H1 (cell line): ENCODE measurements at regions not wholly inside any gene's neighbourhood (a gene's known extent, or its start where the extent isn't known, plus 50 kb on each side); places are given as distances from the start of the nearest gene placed in this dataset.

ENCODE experiments used
- CTCF ChIA-PET: fragments of 300-600 bp; sonication (Branson Sonifier 250); formaldehyde crosslinking; loops from one replicate; lab custom pipeline; 2021; ENCODE audit not compliant: partially characterized antibody; lab: Charles Lee
- POLR2A ChIA-PET: fragments of 300-600 bp; sonication (Branson Sonifier 250); formaldehyde crosslinking; loops from one replicate; lab custom pipeline; 2021; ENCODE audit warnings: inconsistent platforms; ENCODE audit not compliant: partially characterized antibody; lab: Charles Lee
- DNase-seq, 2 experiments: peaks; one replicate each; pipeline versions ENCODE4 v3.0.0 to v3.0.0-alpha.2; 2010 to 2022; ENCODE audit warnings: low spot score in 2 of 2, low read depth in 1 of 2, mixed read lengths in 1 of 2
- FAIRE-seq: peaks from 2 replicates; lab custom pipeline; 2011; peaks lifted over from hg19 to GRCh38; lab: Jason Lieb, UNC
- H2AFZ ChIP-seq: 2 replicates; pipeline ENCODE4 v1.8.1; 2012; ENCODE audit warnings: low read length, inconsistent platforms
- H2AK5ac ChIP-seq: 2 replicates; pipeline ENCODE4 v1.6.1; 2013; ENCODE audit warnings: low read depth, low read length
- H2BK120ac ChIP-seq: replicated peaks from 2 replicates; pipeline ENCODE3; 2013; ENCODE audit warnings: low read depth, low read length, inconsistent platforms
- H2BK12ac ChIP-seq: 2 replicates; pipeline ENCODE4 v1.6.1; 2013; ENCODE audit warnings: low read depth, low read length
- H2BK15ac ChIP-seq: 2 replicates; pipeline ENCODE4 v1.6.1; 2013; ENCODE audit warnings: low read length
- H2BK20ac ChIP-seq: 2 replicates; pipeline ENCODE4 v1.6.1; 2013; ENCODE audit warnings: low read length
- H2BK5ac ChIP-seq: 2 replicates; pipeline ENCODE4 v1.6.1; 2013; ENCODE audit warnings: low read depth, low read length
- H3K14ac ChIP-seq: 2 replicates; pipeline ENCODE4 v1.6.1; 2013; ENCODE audit warnings: inconsistent platforms; ENCODE audit not compliant: insufficient read length
- H3K18ac ChIP-seq: 2 replicates; pipeline ENCODE4 v1.6.1; 2013; ENCODE audit warnings: low read length; ENCODE audit errors: extremely low read depth
- H3K23ac ChIP-seq: 2 replicates; pipeline ENCODE4 v1.6.1; 2013; ENCODE audit warnings: inconsistent platforms; ENCODE audit not compliant: insufficient read length
- H3K23me2 ChIP-seq: 2 replicates; pipeline ENCODE4 v1.6.1; 2013; ENCODE audit warnings: low read depth, low read length
- H3K27ac ChIP-seq: 2 replicates; pipeline ENCODE4 v1.6.1; 2011; ENCODE audit warnings: low read depth, low read length, inconsistent platforms
- H3K27me3 ChIP-seq, 4 experiments: replicated peaks in 1 of 4; 1 replicate in 1 of 4; 2 replicates in 3 of 4; pipeline versions ENCODE4 v1.6.1 to v1.8.1; 2011 to 2013; ENCODE audit warnings: low read length in 3 of 4, mild to moderate bottlenecking in 3 of 4, inconsistent platforms in 2 of 4, mixed read lengths in 2 of 4, moderate library complexity in 1 of 4; ENCODE audit not compliant: control insufficient read depth in 3 of 4, insufficient read depth in 3 of 4; ENCODE audit errors: extremely low read depth in 1 of 4
- H3K36me3 ChIP-seq, 4 experiments: 2 replicates each; pipeline versions ENCODE4 v1.6.1 to v1.8.1; 2011 to 2013; ENCODE audit warnings: mild to moderate bottlenecking in 4 of 4, low read length in 3 of 4, moderate library complexity in 2 of 4, control low read depth in 1 of 4, inconsistent platforms in 1 of 4; ENCODE audit not compliant: insufficient read depth in 4 of 4, control insufficient read depth in 2 of 4
- H3K4ac ChIP-seq: replicated peaks from 2 replicates; pipeline ENCODE3; 2013; ENCODE audit warnings: low read length, low read depth, mixed read lengths, inconsistent platforms; ENCODE audit not compliant: insufficient read length
- H3K4me1 ChIP-seq, 4 experiments: replicated peaks in 1 of 4; 1 replicate in 1 of 4; 2 replicates in 3 of 4; pipeline versions ENCODE4 v1.6.1 to v1.8.1; 2011 to 2013; ENCODE audit warnings: low read length in 3 of 4, inconsistent platforms in 2 of 4, mixed read lengths in 1 of 4; ENCODE audit not compliant: insufficient read depth in 4 of 4, control insufficient read depth in 3 of 4
- H3K4me2 ChIP-seq, 2 experiments: 2 replicates each; pipeline versions ENCODE4 v1.6.1 to v1.8.1; 2011 to 2013; ENCODE audit warnings: low read depth in 2 of 2, low read length in 2 of 2, control low read depth in 1 of 2, inconsistent platforms in 1 of 2, mild to moderate bottlenecking in 1 of 2; ENCODE audit not compliant: insufficient read depth in 1 of 2
- H3K4me3 ChIP-seq, 4 experiments: fragments of 200-600, 300-600 bp in 1 of 4; sonication (generic), shearing (Covaris generic), sonication (Bioruptor Twin) in 1 of 4; 2 replicates each; pipeline versions ENCODE4 v1.5.1 to v1.8.1; 2011 to 2016; ENCODE audit warnings: low read length in 4 of 4, low read depth in 3 of 4, control low read depth in 2 of 4, inconsistent platforms in 2 of 4, mild to moderate bottlenecking in 2 of 4, mixed read lengths in 1 of 4, moderate library complexity in 1 of 4; ENCODE audit not compliant: insufficient read depth in 2 of 4; ENCODE audit errors: extremely low read depth in 1 of 4
- H3K56ac ChIP-seq: replicated peaks from 2 replicates; pipeline ENCODE3; 2013; ENCODE audit warnings: low read depth, mild to moderate bottlenecking, mixed read lengths, low read length, inconsistent platforms; ENCODE audit not compliant: insufficient read length
- H3K79me1 ChIP-seq: 2 replicates; pipeline ENCODE4 v1.6.1; 2013; ENCODE audit warnings: low read depth, low read length, control low read depth
- H3K79me2 ChIP-seq, 2 experiments: 2 replicates each; pipeline versions ENCODE4 v1.6.1 to v1.8.1; 2012 to 2013; ENCODE audit warnings: low read length in 2 of 2, mild to moderate bottlenecking in 2 of 2, inconsistent platforms in 1 of 2; ENCODE audit not compliant: insufficient read depth in 2 of 2, control insufficient read depth in 1 of 2
- H3K9ac ChIP-seq, 4 experiments: replicated peaks in 1 of 4; 1 replicate in 1 of 4; 2 replicates in 3 of 4; pipeline versions ENCODE4 v1.6.1 to v1.8.1; 2011 to 2013; ENCODE audit warnings: low read depth in 3 of 4, low read length in 3 of 4, control low read depth in 2 of 4, mild to moderate bottlenecking in 2 of 4, moderate library complexity in 2 of 4, inconsistent platforms in 1 of 4; ENCODE audit errors: extremely low read depth in 1 of 4
- H3K9me3 ChIP-seq, 2 experiments: 2 replicates each; pipeline versions ENCODE4 v1.6.1 to v1.8.1; 2012 to 2013; ENCODE audit warnings: mild to moderate bottlenecking in 2 of 2, moderate library complexity in 2 of 2, control low read depth in 1 of 2, inconsistent platforms in 1 of 2, low read depth in 1 of 2, low read length in 1 of 2, mixed read lengths in 1 of 2; ENCODE audit not compliant: insufficient read depth in 2 of 2
- H4K20me1 ChIP-seq, 2 experiments: replicated peaks in 1 of 2; 2 replicates each; pipeline versions ENCODE3 to v1.8.1; 2011 to 2013; ENCODE audit warnings: inconsistent platforms in 2 of 2, low read length in 2 of 2, mild to moderate bottlenecking in 1 of 2; ENCODE audit not compliant: insufficient read depth in 2 of 2, control insufficient read depth in 1 of 2
- H4K5ac ChIP-seq: 2 replicates; pipeline ENCODE4 v1.6.1; 2013; ENCODE audit warnings: low read length, low read depth, mixed read lengths, inconsistent platforms; ENCODE audit not compliant: insufficient read length
- H4K8ac ChIP-seq: 2 replicates; pipeline ENCODE4 v1.8.0; 2013; ENCODE audit warnings: mild to moderate bottlenecking, moderate library complexity, low read length, inconsistent platforms; ENCODE audit not compliant: insufficient read depth; ENCODE audit errors: extremely low read depth
- H4K91ac ChIP-seq: replicated peaks from 2 replicates; pipeline ENCODE3; 2013; ENCODE audit warnings: low read length, mixed read lengths, inconsistent platforms; ENCODE audit not compliant: insufficient read length
- BCL11A ChIP-seq, 2 experiments: IDR thresholded peaks; one replicate each; pipeline ENCODE4 v1.6.1; 2011; ENCODE audit warnings: low read depth in 2 of 2, low read length in 2 of 2, mild to moderate bottlenecking in 2 of 2
- WGBS, 2 experiments: shearing (Covaris generic) in 1 of 2; methylation state at CpG; one replicate each; pipeline versions ENCODE4 v1.1.6 to v1.1.7; 2013 to 2015; ENCODE audit warnings: low lambda C conversion rate in 2 of 2, mixed read lengths in 2 of 2, inconsistent platforms in 1 of 2, low coverage in 1 of 2, missing lambda C conversion rate in 1 of 2; ENCODE audit not compliant: insufficient replicate concordance in 2 of 2, insufficient coverage in 1 of 2, insufficient read length in 1 of 2; ENCODE audit errors: extremely low coverage in 1 of 2, missing lambda C conversion rate in 1 of 2; 5-methylcytosine and 5-hydroxymethylcytosine counted together

- no peak overlapping the region for H4K91ac ChIP-seq
- no peaks in the 10 kb centered on the region for H3K4me1 ChIP-seq
- no peak overlapping the region for H4K8ac ChIP-seq
- H4K20me1 ChIP-seq: no peaks in the 10 kb centered on the region
- H4K5ac ChIP-seq: no peak overlapping the region
- no peak overlapping the region for H3K18ac ChIP-seq
- no peak overlapping the region for H2AK5ac ChIP-seq
- FAIRE-seq: no peak
- H2BK5ac ChIP-seq: no peak overlapping the region
- no peak overlapping the region for H3K9ac ChIP-seq
- H3K23me2 ChIP-seq: no peaks in the 10 kb centered on the region
- H2BK15ac ChIP-seq: no peak overlapping the region
- H2BK120ac ChIP-seq: no peak overlapping the region
- WGBS, 2 experiments: 97% methylated on average over 2 of the region's 2 CpGs; no CpG with 5 or more reads in 1 of the 2 experiments
- no peak overlapping the region for H2AFZ ChIP-seq
- H3K4me3 ChIP-seq: no peak overlapping the region
- H3K79me1 ChIP-seq: no peaks in the 10 kb centered on the region
- CTCF ChIA-PET: interaction anchor here (1.4 kb wide), 1 partner anchor 502 kb away, joined by 4 read pairs; no protein-coding TSS in a partner anchor
- H3K56ac ChIP-seq: no peak overlapping the region
- no peak overlapping the region for H3K4me2 ChIP-seq
- no peaks in the 10 kb centered on the region for H3K36me3 ChIP-seq
- DNase-seq: no peak
- H3K9me3 ChIP-seq: no peaks in the 10 kb centered on the region
- no peak overlapping the region for H3K14ac ChIP-seq
- no peak overlapping the region for H2BK12ac ChIP-seq
- H2BK20ac ChIP-seq: no peak overlapping the region
- peaks cover 0 to 2% (median 0%) of the 10 kb centered on the region in 4 experiments; a peak in 1 of 7 replicates for H3K27me3 ChIP-seq
- no peak overlapping the region for H3K4ac ChIP-seq
- POLR2A ChIA-PET: no interaction called here
- no peak overlapping the region for H3K23ac ChIP-seq
- no peak overlapping the region for H3K27ac ChIP-seq
- no peaks in the 10 kb centered on the region for H3K79me2 ChIP-seq
- TF ChIP-seq BCL11A (IDR thresholded peaks at IDR 0.05; ENCODE audit: low read depth in 2 of 2, low read length in 2 of 2): no peak
These were observed 380.9 kb upstream of the GYPC start for GRCh38 chr2:126275098-126275497.
